CD14-positive monocyte (primary cell): ENCODE measurements at regions not wholly inside any gene's neighbourhood (a gene's known extent, or its start where the extent isn't known, plus 50 kb on each side); places are given as distances from the start of the nearest gene placed in this dataset.
A peak's percentile ranks its signal among the peaks of the same experiment; 100 is the strongest.

Source experiments
- DNase-seq, 3 donors: peaks; one replicate each; pipeline ENCODE4 v3.0.0-alpha.2; 2011 to 2022
- H2AFZ ChIP-seq: 2 replicates; pipeline ENCODE4 v1.6.0; 2012; ENCODE audit warnings: mild to moderate bottlenecking, low read depth, low read length, inconsistent platforms; ENCODE audit not compliant: insufficient read depth, poor library complexity, severe bottlenecking
- H3K27ac ChIP-seq, 2 donors: 1 replicate in 1 of 2; 2 replicates in 1 of 2; pipeline ENCODE4 v1.5.1; 2012 to 2013; ENCODE audit warnings: low read length in 2 of 2, control low read depth in 1 of 2, inconsistent platforms in 1 of 2, low read depth in 1 of 2, mild to moderate bottlenecking in 1 of 2
- H3K27me3 ChIP-seq, 2 donors: one replicate each; pipeline versions ENCODE4 v1.6.0 to v1.6.1; 2011 to 2013; ENCODE audit warnings: low read length in 2 of 2; ENCODE audit not compliant: control insufficient read depth in 2 of 2, insufficient read depth in 2 of 2
- H3K36me3 ChIP-seq, 2 donors: replicated peaks in 1 of 2; 1 replicate in 1 of 2; 2 replicates in 1 of 2; pipeline versions ENCODE4 v1.5.1 to v1.6.1; 2012 to 2013; ENCODE audit warnings: low read length in 2 of 2, control low read depth in 1 of 2, inconsistent platforms in 1 of 2, mild to moderate bottlenecking in 1 of 2; ENCODE audit not compliant: insufficient read depth in 2 of 2, control insufficient read depth in 1 of 2
- H3K4me1 ChIP-seq, 2 donors: 1 replicate in 1 of 2; 2 replicates in 1 of 2; pipeline versions ENCODE4 v1.5.1 to v1.6.1; 2012 to 2013; ENCODE audit warnings: low read length in 2 of 2, control low read depth in 1 of 2, inconsistent platforms in 1 of 2, mild to moderate bottlenecking in 1 of 2, moderate library complexity in 1 of 2; ENCODE audit not compliant: insufficient read depth in 2 of 2, control insufficient read depth in 1 of 2
- H3K4me2 ChIP-seq: replicated peaks from 2 replicates; pipeline ENCODE3; 2012; ENCODE audit warnings: low read length, moderate library complexity, mild to moderate bottlenecking; ENCODE audit not compliant: poor library complexity, severe bottlenecking; ENCODE audit errors: extremely low read depth
- H3K4me3 ChIP-seq, 3 experiments: fragments of 200-600 bp in 1 of 3; sonication (generic) in 1 of 3; replicated peaks in 1 of 3; 1 replicate in 2 of 3; 2 replicates in 1 of 3; pipeline ENCODE4 v1.5.1; 2011 to 2013; ENCODE audit warnings: low read length in 3 of 3, mild to moderate bottlenecking in 3 of 3, control low read depth in 2 of 3, low read depth in 2 of 3, inconsistent platforms in 1 of 3, moderate library complexity in 1 of 3
- H3K79me2 ChIP-seq: 2 replicates; pipeline ENCODE4 v1.6.0; 2012; ENCODE audit warnings: mild to moderate bottlenecking, control low read depth, inconsistent platforms, low read length, moderate library complexity; ENCODE audit not compliant: insufficient read depth
- H3K9ac ChIP-seq: 2 replicates; pipeline ENCODE4 v1.6.0; 2017; ENCODE audit warnings: low read length, mild to moderate bottlenecking; ENCODE audit not compliant: insufficient read depth, poor library complexity, severe bottlenecking
- H3K9me3 ChIP-seq, 2 donors: replicated peaks in 1 of 2; 1 replicate in 1 of 2; 2 replicates in 1 of 2; pipeline versions ENCODE4 v1.5.1 to v1.6.1; 2012 to 2013; ENCODE audit warnings: low read length in 2 of 2, control low read depth in 1 of 2; ENCODE audit not compliant: control insufficient read depth in 1 of 2, insufficient read depth in 1 of 2
- H4K20me1 ChIP-seq: 2 replicates; pipeline ENCODE4 v1.6.0; 2012; ENCODE audit warnings: mild to moderate bottlenecking, low read length, control low read depth, moderate library complexity; ENCODE audit not compliant: insufficient read depth
- H3K27ac Mint-ChIP-seq, 7 donors: one replicate each; pipeline ENCODE4 v1.8.0; 2020; ENCODE audit warnings: mild to moderate bottlenecking in 7 of 7, mixed read lengths in 7 of 7, moderate library complexity in 6 of 7, inconsistent platforms in 2 of 7
- H3K27me3 Mint-ChIP-seq, 3 donors: one replicate each; pipeline ENCODE4 v1.8.0; 2021 to 2022; ENCODE audit warnings: low read depth in 3 of 3, mild to moderate bottlenecking in 3 of 3, mixed read lengths in 3 of 3, moderate library complexity in 3 of 3, inconsistent platforms in 1 of 3
- H3K36me3 Mint-ChIP-seq, 2 donors: one replicate each; pipeline ENCODE4 v1.8.0; 2020; ENCODE audit warnings: mixed read lengths in 2 of 2, inconsistent platforms in 1 of 2, mild to moderate bottlenecking in 1 of 2
- H3K4me1 Mint-ChIP-seq: one replicate; pipeline ENCODE4 v1.8.0; 2020; ENCODE audit warnings: mild to moderate bottlenecking, mixed read lengths
- H3K4me3 Mint-ChIP-seq, 2 donors: one replicate each; pipeline ENCODE4 v1.8.0; 2020; ENCODE audit warnings: mild to moderate bottlenecking in 2 of 2, mixed read lengths in 2 of 2, moderate library complexity in 1 of 2
- H3K9me3 Mint-ChIP-seq, 7 donors: one replicate each; pipeline ENCODE4 v1.8.0; 2020 to 2022; ENCODE audit warnings: mixed read lengths in 7 of 7, mild to moderate bottlenecking in 6 of 7, moderate library complexity in 6 of 7, inconsistent platforms in 2 of 7
- CTCF ChIP-seq: fragments of 200-600 bp; IDR thresholded peaks from one replicate; pipeline ENCODE4 v1.8.0; 2022; ENCODE audit warnings: antibody characterized with exemption, mild to moderate bottlenecking
- WGBS: methylation state at CpG from one replicate; pipeline ENCODE4 v1.1.5; 2013; ENCODE audit warnings: missing lambda C conversion rate; ENCODE audit not compliant: insufficient coverage; 5-methylcytosine and 5-hydroxymethylcytosine counted together
- intact Hi-C, 2 donors: fragments of 100-400 bp; cut with micrococcal nuclease; formaldehyde crosslinking; loops; one replicate each; pipeline versions ENCODE4 v1.15.0 to v1.15.1; 2023

- H3K27me3 ChIP-seq: peaks cover 0 to 16% of the 10 kb centered on the region in 2 donors
- no peak overlapping the region for H3K27ac ChIP-seq
- H3K36me3 Mint-ChIP-seq: no peaks in the 10 kb centered on the region
- TF ChIP-seq CTCF: no peak
- H3K4me1 ChIP-seq: no peaks in the 10 kb centered on the region
- H3K9me3 ChIP-seq: no peaks in the 10 kb centered on the region
- H3K27ac Mint-ChIP-seq: peak overlapping the region in 1 of 7 donors; percentile 25
- 89% methylated on average over 10 of the region's 16 CpGs for WGBS
- no peaks in the 10 kb centered on the region for H4K20me1 ChIP-seq
- H3K79me2 ChIP-seq: no peaks in the 10 kb centered on the region
- no peak overlapping the region for H3K9ac ChIP-seq
- H3K4me2 ChIP-seq: no peak overlapping the region
- no peak for DNase-seq
- no peaks in the 10 kb centered on the region for H3K36me3 ChIP-seq
- peaks cover 23 to 34% (median 26%) of the 10 kb centered on the region in 3 donors for H3K27me3 Mint-ChIP-seq
- H3K9me3 Mint-ChIP-seq: peaks cover 0 to 6% (median 0%) of the 10 kb centered on the region in 7 donors
- no peak overlapping the region for H2AFZ ChIP-seq
- H3K4me1 Mint-ChIP-seq: peaks cover 16% of the 10 kb centered on the region
- H3K4me3 Mint-ChIP-seq: no peak overlapping the region
- intact Hi-C loops: no loop called here
- no peak overlapping the region for H3K4me3 ChIP-seq
Measured at GRCh38 chr10:124173298-124173900, 80.0 kb upstream of the CHST15 start.

GRCh38 chr10:124172181-124172916 lies 79.0 kb upstream of the CHST15 start:
- no peak for TF ChIP-seq CTCF
- no peak overlapping the region for H3K4me3 Mint-ChIP-seq

More at GRCh38 chr10:124172181-124172916, 79.0 kb upstream of the CHST15 start:
- Histone ChIP-seq H3K4me2 (no peak overlapping the region), H3K9ac (no peak overlapping the region), H2AFZ (no peak overlapping the region), H3K4me1 (no peaks in the 10 kb centered on the region), H3K4me3 (no peak overlapping the region), H3K27ac (no peak overlapping the region), H4K20me1 (no peaks in the 10 kb centered on the region), H3K36me3 (no peaks in the 10 kb centered on the region), H3K79me2 (no peaks in the 10 kb centered on the region), H3K9me3 (no peaks in the 10 kb centered on the region), H3K27me3 (peaks cover 0 to 16% of the 10 kb centered on the region in 2 donors)
- intact Hi-C loops: no loop called here
- DNase-seq: no peak
- Mint-ChIP-seq H3K27ac (peak overlapping the region in 1 of 7 donors; percentile 32), H3K9me3 (peaks cover 0 to 7% (median 1%) of the 10 kb centered on the region in 7 donors), H3K27me3 (peaks cover 21 to 34% (median 26%) of the 10 kb centered on the region in 3 donors), H3K4me1 (peaks cover 15% of the 10 kb centered on the region), H3K36me3 (no peaks in the 10 kb centered on the region)
- 99% methylated on average over 14 of the region's 19 CpGs for WGBS
